ENCODE measurements at regions not wholly inside any gene's neighbourhood (a gene's known extent, or its start where the extent isn't known, plus 50 kb on each side); places are given as distances from the start of the nearest gene placed in this dataset.
"Not testable (repeated sequence)": the region's sequence is repeated elsewhere in the genome, so short reads cannot be mapped to it uniquely, and the experiment has no call there.

DNA sequence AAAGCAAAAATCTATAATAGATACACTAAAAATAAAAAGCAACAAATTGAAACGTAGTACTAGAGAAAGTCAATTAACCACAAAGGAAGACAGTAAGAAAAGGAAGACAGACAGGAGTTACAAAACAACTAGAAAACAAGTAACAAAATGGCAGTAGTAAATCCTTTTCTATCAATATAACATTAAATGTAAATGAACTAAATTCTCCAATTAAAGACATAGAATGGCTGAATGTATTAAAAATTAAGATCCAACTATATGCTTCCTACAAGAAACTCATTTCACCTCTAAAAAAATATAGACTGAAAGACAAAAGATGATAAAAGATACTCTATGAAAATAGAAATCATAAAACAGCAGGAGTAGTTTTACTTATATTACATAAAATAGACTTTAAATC is 79.1 kb downstream of the CTH start:
- DNase-seq = no peak
- TF ChIP-seq POLR2A (IDR thresholded peaks at IDR 0.05; ENCODE audit: low read length) (no peak), GATA1 (IDR thresholded peaks at IDR 0.05; ENCODE audit: low read depth, low read length) (no peak)

DNA sequence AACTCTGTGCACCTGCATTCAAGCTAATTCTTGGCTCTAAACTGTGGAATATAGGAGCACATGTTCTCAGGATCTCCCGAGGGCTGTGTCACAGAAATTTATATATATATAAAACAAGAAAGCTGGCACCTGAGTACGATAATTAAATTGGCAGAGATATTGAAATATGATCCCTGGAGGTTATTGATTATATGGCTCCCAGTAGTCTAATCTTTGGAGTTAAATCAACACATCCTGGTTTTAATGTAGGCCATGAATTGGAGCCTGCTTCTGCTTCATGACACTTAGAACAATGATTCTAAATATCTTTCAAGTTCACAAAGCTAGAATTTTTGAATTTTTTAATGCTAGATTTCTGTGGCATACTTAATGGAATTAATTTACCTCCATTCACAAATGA is 84.3 kb downstream of the CTH start:
- DNase-seq = no peak
- no peak for TF ChIP-seq GATA1 (IDR thresholded peaks at IDR 0.05; ENCODE audit: low read depth, low read length)
- TF ChIP-seq POLR2A (IDR thresholded peaks at IDR 0.05; ENCODE audit: low read length) = no peak

DNA sequence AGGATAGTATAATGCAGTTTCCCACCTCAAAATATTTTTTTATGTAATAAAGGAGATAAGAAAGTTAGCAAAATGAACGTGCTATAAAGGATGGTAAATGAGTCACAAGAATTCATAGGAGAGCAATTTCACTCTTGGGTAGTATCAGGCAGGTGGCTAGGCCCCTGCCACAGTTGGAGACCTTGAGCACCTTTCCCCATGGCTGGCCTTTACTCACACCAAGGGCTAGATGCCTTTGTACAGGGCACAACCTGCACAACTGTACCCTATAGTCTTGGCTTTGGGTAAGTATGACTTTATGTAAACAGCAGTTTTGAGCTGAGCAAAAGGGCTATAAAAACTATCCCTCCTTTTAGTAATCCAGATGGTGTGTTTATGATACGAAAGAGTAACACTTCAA is 85.1 kb downstream of the CTH start:
- no peak for DNase-seq
- TF ChIP-seq GATA1 (IDR thresholded peaks at IDR 0.05; ENCODE audit: low read depth, low read length) (no peak), POLR2A (IDR thresholded peaks at IDR 0.05; ENCODE audit: low read length) (no peak)

DNA sequence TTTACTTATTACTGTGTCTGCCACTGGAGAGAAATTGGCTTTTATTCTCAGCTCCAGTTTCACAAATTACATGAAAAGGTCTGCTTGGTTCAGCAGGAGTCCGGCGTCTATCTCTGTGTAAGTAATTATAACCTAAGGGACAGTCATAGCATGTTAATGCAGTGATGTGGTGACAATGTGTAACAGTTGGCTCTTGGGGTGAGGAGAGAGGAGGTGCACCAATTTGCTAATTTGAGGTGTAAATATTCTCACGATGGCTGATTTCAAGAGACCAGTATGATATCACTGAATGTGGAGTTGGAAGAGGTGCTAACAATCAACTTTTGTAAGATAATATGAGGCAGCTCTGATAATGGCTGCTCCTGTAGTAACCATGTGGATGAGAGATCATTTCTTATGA is 86.1 kb downstream of the CTH start:
- TF ChIP-seq POLR2A (IDR thresholded peaks at IDR 0.05; ENCODE audit: low read length) = no peak
- no peak for TF ChIP-seq GATA1 (IDR thresholded peaks at IDR 0.05; ENCODE audit: low read depth, low read length)
- DNase-seq = no peak

DNA sequence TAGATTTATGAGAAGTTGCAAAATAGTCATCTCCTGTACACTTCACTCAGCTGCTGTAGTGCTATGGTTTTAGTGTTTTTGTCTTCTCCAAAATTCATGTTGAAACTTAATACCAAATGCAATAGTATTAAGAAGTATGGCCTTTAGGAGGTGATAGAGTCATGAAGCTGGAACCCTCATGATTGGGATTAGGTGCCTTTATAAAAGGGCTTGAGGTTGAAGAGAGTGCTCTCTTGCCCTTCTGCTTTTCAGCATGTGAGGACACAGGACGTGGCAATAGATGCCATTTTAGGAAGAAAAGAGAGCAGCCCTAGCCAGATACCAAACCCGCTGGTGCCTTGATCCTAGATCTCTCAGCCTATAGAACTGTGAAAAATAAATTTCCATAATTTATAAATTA is 87.6 kb downstream of the CTH start:
- no peak for DNase-seq
- TF ChIP-seq GATA1 (IDR thresholded peaks at IDR 0.05; ENCODE audit: low read depth, low read length) (no peak), POLR2A (IDR thresholded peaks at IDR 0.05; ENCODE audit: low read length) (no peak)

DNA sequence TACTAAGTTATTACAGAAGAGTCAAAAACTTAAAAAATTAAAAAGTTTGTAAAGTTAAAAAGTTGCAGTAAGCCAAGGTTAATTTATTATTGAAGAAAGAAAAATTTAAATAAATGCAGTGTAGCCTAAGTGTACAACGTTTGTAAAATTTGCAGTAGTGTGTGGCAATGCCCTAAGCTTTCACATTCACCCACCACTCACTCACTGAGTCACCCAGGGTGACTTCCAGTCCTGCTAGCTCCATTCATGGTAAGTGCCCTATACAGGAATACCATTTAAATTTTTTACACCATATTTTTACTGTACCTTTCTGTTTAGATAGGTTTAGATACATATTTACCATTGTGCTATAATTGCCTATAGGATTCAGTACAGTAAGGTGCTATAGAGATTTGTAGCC is 88.6 kb downstream of the CTH start:
- DNase-seq = peak in 1 of 2 experiments; percentile 1
- TF ChIP-seq POLR2A (IDR thresholded peaks at IDR 0.05; ENCODE audit: low read length) = no peak
- no peak for TF ChIP-seq GATA1 (IDR thresholded peaks at IDR 0.05; ENCODE audit: low read depth, low read length)

DNA sequence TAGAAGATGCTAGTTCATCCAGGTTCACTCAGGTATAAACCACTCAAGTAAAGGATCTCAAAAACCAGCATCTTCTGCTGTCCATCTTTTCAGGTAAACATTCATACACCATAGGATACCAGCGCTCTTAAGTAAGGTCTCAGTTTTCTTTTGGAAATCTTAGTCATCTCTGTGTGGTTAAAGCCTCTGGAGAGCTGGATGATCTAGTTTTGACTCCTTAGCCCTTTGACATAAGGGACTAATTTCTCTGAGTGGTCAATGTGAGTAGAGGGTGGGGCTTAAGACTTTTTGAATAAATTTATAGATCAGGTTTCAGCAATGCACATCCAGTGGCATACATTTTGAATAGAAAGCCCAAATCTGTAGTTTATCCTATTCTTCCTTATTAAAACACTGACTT is 92.3 kb downstream of the CTH start:
- DNase-seq = peak in 1 of 2 experiments; percentile 13
- no peak for TF ChIP-seq POLR2A (IDR thresholded peaks at IDR 0.05; ENCODE audit: low read length)

DNA sequence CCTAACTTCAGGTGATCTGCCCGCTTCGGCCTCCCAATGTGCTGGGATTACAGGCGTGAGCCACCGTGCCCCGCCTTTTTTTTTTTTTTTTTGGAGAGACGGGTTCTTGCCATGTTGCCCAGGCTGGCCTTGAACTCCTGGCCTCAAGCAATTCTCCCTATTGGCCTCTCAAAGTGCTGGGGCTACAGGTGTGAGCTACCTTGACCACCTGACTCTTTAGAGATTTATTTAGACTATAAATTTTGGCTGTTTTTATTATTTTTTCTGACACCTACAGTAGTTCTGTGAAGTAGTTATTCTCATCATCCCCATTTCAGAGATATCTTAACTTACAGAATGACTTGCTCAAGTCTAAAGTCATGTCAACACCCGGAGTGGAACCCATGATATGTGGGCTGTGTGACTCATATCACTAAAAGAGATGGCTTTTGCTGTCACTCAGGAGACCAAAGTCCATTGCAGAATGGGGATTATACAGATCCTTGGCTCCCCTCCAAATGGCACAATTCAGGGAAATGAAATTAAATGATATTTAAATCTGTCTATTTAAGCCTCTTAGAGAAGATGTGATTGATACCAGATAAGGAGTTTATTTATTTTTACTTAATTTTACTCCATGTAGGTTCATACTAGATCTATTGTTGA is 93.2 kb downstream of the CTH start:
- TF ChIP-seq POLR2A (IDR thresholded peaks at IDR 0.05; ENCODE audit: low read length) (no peak), GATA1 (IDR thresholded peaks at IDR 0.05; ENCODE audit: low read depth, low read length) (no peak)
- peak; percentile 17 to 64 for DNase-seq

DNA sequence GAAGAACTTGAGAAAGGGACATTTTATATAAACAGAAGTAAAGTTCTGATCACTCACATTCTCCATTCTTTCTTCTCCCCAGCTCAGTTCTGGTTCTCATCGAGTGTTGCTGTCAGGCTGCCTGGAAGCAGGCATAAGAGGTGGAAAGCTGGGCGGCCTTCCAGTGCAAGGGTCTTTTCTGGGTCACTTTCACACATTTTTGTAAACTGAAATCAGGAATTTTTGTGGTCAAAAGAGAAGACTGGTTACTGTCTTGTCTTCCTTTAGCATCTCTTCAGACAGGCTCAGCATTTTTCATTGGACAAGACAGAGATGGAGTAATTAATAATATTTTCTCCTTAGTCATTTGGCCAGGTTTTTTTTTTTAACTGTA is 93.7 kb downstream of the CTH start:
- DNase-seq = no peak
- TF ChIP-seq GATA1 (IDR thresholded peaks at IDR 0.05; ENCODE audit: low read depth, low read length) (no peak), POLR2A (IDR thresholded peaks at IDR 0.05; ENCODE audit: low read length) (no peak)

DNA sequence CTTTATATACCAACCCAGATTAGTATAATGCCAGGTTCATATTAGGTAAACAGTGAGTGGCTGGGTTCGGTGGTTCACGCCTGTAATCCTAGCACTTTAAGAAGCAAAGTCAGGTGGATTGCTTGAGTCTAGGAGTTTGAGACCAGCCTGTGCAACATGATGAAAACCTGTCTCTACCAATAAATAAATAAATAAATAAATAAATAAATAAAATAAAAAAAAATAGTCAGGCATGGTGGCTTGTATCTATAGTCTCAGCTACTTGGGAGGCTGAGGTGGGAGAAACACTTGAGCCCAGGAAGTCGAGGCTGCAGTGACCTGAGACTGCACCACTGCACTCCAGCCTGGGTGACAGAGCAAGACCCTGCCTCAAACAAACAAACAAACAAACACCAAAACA is 96.9 kb downstream of the CTH start:
- DNase-seq = not testable (repeated sequence)

DNA sequence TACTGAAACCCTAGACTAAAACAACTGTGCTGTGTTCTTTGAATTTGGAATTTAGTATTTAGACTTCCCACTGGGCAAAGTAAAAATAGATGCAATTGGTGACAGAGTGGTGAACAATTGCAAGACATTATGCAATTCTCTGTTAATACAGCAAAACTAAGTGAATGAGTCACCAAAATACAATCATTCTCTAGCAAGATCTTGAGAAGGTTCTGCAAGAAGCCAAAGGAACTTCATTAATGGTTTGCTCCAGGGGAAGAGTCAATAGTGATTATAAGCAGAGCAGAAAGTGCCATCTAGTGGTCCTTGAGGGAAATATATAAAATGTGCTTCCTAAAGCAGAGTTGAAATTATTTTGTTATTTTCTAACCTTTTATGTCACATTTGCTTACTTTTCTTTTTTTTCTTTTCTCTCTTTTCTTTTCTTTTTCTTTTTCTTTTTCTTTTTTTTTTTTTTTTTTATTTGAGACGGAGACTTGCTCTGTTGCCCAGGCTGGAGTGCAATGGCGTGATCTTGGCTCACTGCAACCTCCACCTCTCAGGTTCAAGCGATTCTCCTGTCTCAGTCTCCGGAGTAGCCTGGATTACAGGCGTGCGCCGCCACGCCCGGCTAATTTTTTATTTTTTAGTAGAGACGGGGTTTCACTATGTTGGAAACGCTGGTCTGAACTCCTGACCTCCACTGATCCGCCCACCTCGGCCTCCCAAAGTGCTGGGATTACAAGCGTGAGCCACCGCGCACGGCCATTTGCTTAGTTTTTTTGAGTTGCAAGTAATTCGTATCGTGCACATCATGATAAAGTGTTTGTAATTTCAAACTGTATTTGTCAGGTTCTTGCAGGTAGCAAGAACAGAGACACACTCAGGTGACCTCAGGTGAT is 99.2 kb downstream of the CTH start:
- TF ChIP-seq GATA1 (IDR thresholded peaks at IDR 0.05; ENCODE audit: low read depth, low read length) (no peak), POLR2A (IDR thresholded peaks at IDR 0.05; ENCODE audit: low read length) (no peak)
- peak; percentile 70 to 78 for DNase-seq

DNA sequence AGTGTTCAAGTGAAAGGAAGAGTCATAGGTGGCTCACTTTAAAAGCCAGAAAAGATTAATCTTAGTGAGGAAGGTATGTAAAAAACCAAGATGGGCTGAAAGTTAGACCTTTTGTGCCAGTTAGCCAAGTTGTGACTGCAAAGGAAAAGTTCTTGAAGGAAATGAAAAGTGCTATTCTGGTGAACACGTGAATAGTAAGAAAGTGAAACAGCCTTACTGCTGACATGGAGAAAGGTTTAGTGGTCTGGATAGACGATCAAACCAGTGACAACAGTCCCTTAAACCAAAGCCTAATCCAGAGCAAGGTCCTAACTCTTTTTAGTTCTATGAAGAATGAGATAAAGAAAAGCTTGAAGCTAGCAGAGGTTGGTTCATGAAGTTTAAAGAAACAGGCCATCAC is 106.4 kb downstream of the CTH start:
- TF ChIP-seq GATA1 (IDR thresholded peaks at IDR 0.05; ENCODE audit: low read depth, low read length) (no peak), POLR2A (IDR thresholded peaks at IDR 0.05; ENCODE audit: low read length) (no peak)
- DNase-seq = no peak

DNA sequence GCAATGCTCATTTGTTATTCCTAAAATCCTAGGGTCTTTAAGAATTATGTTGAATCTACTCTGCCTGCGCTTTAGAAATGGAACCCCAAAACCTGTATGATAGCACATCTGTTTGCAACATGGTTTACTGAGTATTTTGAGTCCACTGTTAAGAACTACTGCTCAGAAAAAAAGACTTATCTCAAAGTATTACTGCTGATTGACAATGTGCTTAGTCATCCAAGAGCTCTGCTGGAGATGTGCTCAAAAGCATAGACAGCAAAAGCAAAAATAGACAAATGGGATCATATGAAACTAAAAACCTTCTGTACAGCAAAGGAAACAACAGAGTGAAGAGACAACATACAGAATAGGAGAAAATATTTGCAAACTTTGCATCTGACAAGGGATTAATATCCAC is 107.0 kb downstream of the CTH start:
- TF ChIP-seq GATA1 (IDR thresholded peaks at IDR 0.05; ENCODE audit: low read depth, low read length) (no peak), POLR2A (IDR thresholded peaks at IDR 0.05; ENCODE audit: low read length) (no peak)
- peak; percentile 24 to 35 for DNase-seq

DNA sequence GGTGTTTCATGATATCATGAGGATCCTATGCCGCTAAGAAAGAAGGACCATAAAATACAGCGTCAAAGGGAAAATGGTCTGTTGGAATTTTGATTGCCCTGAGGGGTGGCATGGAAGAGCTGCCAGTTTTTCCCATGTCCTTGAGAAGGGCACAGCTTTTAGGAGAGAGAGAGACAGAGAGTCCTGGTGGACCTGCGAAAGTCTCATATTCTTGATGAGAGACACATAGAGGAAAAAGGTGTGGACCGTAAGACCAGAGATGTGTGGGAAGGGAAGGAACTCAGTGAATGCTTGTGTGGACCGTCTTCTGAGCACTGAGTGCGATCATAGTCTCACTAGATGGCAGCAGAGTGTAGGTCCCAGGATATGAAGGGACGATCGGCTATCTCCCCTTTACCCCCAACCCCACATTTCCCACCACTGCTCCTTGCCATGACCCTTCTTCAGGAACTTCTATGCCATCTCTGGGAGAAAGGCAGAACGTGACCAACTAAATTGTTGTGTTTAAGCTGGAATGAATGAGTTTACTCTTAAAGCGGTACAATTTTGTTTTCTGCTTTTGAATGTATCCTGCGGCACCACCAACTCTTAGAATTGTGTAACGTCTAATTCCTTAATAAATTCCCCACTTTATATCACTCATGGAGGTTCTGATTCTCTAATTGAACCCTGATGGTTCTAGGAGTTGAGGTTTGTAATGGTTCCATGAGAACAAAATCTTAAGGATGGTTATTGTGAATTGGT is 117.7 kb downstream of the CTH start:
- DNase-seq = peak; percentile 36 to 53
- TF ChIP-seq POLR2A (IDR thresholded peaks at IDR 0.05; ENCODE audit: low read length) (no peak), GATA1 (IDR thresholded peaks at IDR 0.05; ENCODE audit: low read depth, low read length) (no peak)

All from erythroblast (primary cell).